Parathyroid adenoma (tissue), 2 donors: ENCODE measurements at regions not wholly inside any gene's neighbourhood (a gene's known extent, or its start where the extent isn't known, plus 50 kb on each side); places are given as distances from the start of the nearest gene placed in this dataset.

Experiments used
- H2AFZ ChIP-seq: fragments of 300-600 bp; sonication (generic); one replicate; pipeline ENCODE4 v1.7.0; 2017; ENCODE audit warnings: antibody characterized with exemption, mild to moderate bottlenecking
- H3K27ac ChIP-seq: fragments of 300-600 bp; sonication (generic); one replicate; pipeline ENCODE4 v1.7.0; 2017
- H3K27me3 ChIP-seq: fragments of 300-600 bp; sonication (generic); one replicate; pipeline ENCODE4 v1.7.0; 2017; ENCODE audit warnings: low read length; ENCODE audit not compliant: control insufficient read depth, insufficient read depth
- H3K36me3 ChIP-seq: fragments of 300-600 bp; sonication (generic); one replicate; pipeline ENCODE4 v1.7.0; 2017; ENCODE audit warnings: low read length; ENCODE audit not compliant: control insufficient read depth, insufficient read depth
- H3K4me1 ChIP-seq: fragments of 300-600 bp; sonication (generic); one replicate; pipeline ENCODE4 v1.7.0; 2017; ENCODE audit warnings: control low read depth
- H3K4me2 ChIP-seq: fragments of 300-600 bp; sonication (generic); one replicate; pipeline ENCODE4 v1.7.0; 2017; ENCODE audit warnings: low read length
- H3K4me3 ChIP-seq: fragments of 300-600 bp; sonication (generic); one replicate; pipeline ENCODE4 v1.7.0; 2017; ENCODE audit warnings: low read depth, low read length
- H3K79me2 ChIP-seq: fragments of 300-600 bp; sonication (generic); one replicate; pipeline ENCODE4 v1.7.0; 2017; ENCODE audit warnings: control low read depth
- H3K9ac ChIP-seq: fragments of 300-600 bp; sonication (generic); one replicate; pipeline ENCODE4 v1.7.0; 2017; ENCODE audit warnings: mild to moderate bottlenecking
- H3K9me3 ChIP-seq: fragments of 300-600 bp; sonication (generic); one replicate; pipeline ENCODE4 v1.7.0; 2017; ENCODE audit warnings: low read length; ENCODE audit not compliant: control insufficient read depth
- TF ChIP-seq, protein P1 (sequence below): fragments of 300-600 bp; sonication (generic); IDR thresholded peaks from one replicate; pipeline ENCODE4 v1.7.0; 2017; ENCODE audit warnings: antibody characterized with exemption, mild to moderate bottlenecking
- donor health status: primary hyperparathyroidism.

GRCh38 chr11:80417681-80418080 is 976.9 kb upstream of the TENM4 start:
- TF ChIP-seq, protein P1, sequence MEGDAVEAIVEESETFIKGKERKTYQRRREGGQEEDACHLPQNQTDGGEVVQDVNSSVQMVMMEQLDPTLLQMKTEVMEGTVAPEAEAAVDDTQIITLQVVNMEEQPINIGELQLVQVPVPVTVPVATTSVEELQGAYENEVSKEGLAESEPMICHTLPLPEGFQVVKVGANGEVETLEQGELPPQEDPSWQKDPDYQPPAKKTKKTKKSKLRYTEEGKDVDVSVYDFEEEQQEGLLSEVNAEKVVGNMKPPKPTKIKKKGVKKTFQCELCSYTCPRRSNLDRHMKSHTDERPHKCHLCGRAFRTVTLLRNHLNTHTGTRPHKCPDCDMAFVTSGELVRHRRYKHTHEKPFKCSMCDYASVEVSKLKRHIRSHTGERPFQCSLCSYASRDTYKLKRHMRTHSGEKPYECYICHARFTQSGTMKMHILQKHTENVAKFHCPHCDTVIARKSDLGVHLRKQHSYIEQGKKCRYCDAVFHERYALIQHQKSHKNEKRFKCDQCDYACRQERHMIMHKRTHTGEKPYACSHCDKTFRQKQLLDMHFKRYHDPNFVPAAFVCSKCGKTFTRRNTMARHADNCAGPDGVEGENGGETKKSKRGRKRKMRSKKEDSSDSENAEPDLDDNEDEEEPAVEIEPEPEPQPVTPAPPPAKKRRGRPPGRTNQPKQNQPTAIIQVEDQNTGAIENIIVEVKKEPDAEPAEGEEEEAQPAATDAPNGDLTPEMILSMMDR: no peak
- Histone ChIP-seq H3K4me1 (no peaks in the 10 kb centered on the region), H3K4me3 (no peak overlapping the region), H3K9me3 (no peaks in the 10 kb centered on the region), H3K36me3 (no peaks in the 10 kb centered on the region), H3K79me2 (no peaks in the 10 kb centered on the region), H3K4me2 (no peak overlapping the region), H3K27me3 (no peaks in the 10 kb centered on the region), H3K9ac (no peak overlapping the region), H2AFZ (no peak overlapping the region), H3K27ac (no peak overlapping the region)

GRCh38 chr11:80415580-80415979 is 974.8 kb upstream of the TENM4 start:
- no peaks in the 10 kb centered on the region for H3K27me3 ChIP-seq
- H3K9ac ChIP-seq: no peak overlapping the region
- H3K9me3 ChIP-seq: no peaks in the 10 kb centered on the region
- TF ChIP-seq, protein P1: no peak
- no peaks in the 10 kb centered on the region for H3K4me1 ChIP-seq
- H3K36me3 ChIP-seq: no peaks in the 10 kb centered on the region
- no peak overlapping the region for H3K4me3 ChIP-seq
- no peak overlapping the region for H2AFZ ChIP-seq
- no peak overlapping the region for H3K27ac ChIP-seq
- H3K4me2 ChIP-seq: no peak overlapping the region
- no peaks in the 10 kb centered on the region for H3K79me2 ChIP-seq

DNA sequence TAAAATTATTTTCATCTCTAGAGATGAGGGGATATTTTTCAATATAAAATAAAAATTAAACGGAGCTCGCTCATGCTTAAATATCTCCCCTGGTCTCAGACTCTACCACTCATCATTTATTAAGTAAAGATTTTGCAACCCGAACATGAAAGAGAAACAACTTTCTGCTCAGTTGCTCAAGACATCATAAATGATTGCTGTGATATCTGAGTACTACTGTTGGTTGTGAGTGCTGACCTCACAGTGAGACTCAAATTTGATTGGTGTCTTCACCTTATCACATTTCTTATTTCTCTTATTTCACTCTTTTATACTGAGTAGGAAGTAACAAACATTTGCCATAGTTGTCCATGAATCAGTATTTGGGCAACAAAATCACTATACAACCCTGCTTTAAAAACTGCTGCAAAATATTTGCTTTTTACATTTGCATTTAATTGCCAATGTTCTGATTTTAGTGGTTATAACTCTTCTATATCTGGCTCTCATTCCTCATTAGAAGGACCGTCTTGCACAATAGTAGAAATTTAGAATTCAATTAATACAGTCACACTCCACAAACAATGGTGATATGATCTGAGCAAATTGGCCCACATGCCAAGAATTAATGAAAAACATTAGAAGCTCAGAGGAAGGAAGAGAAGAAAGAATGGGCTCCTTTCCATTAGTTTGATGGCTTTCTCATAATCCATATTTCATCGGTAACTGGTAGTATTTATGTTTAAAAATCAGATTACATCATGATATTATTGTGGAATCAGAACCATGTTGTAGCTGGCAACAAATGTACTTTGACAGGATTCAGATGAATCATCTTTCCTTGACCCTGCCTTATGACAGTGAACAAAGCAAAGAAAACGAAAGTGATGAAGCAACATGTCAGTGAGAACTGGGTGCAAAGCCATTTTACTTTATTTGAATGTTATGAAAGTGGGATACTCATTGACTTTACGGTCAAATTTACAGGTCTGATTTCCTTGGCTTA is 973.6 kb upstream of the TENM4 start:
- H3K9me3 ChIP-seq: no peaks in the 10 kb centered on the region
- H3K27ac ChIP-seq: no peak overlapping the region
- no peaks in the 10 kb centered on the region for H3K36me3 ChIP-seq
- H3K79me2 ChIP-seq: no peaks in the 10 kb centered on the region
- no peak overlapping the region for H3K4me3 ChIP-seq
- H3K9ac ChIP-seq: no peak overlapping the region
- H2AFZ ChIP-seq: no peak overlapping the region
- H3K4me1 ChIP-seq: no peaks in the 10 kb centered on the region
- H3K4me2 ChIP-seq: no peak overlapping the region
- TF ChIP-seq, protein P1: no peak
- no peaks in the 10 kb centered on the region for H3K27me3 ChIP-seq

DNA sequence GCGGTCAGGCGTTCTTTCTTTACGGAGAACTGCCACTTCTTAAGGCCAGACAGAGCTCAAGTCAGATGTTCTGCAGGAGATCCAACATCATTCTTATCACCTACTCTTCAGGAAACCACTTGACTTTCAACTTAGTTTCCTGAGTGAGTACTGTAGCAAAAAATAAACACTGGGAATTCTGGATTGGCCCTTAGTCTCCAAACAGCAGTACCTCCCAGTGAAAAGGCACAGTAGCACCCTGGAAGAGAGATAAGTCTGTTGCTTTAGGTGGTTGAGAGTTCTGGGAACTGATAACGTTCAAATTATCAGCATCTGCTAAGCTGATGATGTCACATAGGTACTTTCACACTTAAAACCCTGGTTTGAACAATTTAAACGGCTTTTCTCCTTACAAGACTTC is 971.8 kb upstream of the TENM4 start:
- Histone ChIP-seq H3K36me3 (no peaks in the 10 kb centered on the region), H3K27me3 (no peaks in the 10 kb centered on the region), H3K79me2 (no peaks in the 10 kb centered on the region), H3K27ac (no peak overlapping the region), H2AFZ (no peak overlapping the region), H3K4me3 (no peak overlapping the region), H3K9ac (no peak overlapping the region), H3K4me1 (no peaks in the 10 kb centered on the region), H3K4me2 (no peak overlapping the region), H3K9me3 (no peaks in the 10 kb centered on the region)
- TF ChIP-seq, protein P1: no peak

- Histone ChIP-seq H3K36me3 (no peaks in the 10 kb centered on the region), H3K9ac (no peak overlapping the region), H3K9me3 (no peaks in the 10 kb centered on the region), H3K4me2 (no peak overlapping the region), H3K79me2 (no peaks in the 10 kb centered on the region), H3K27ac (no peak overlapping the region), H3K4me1 (no peaks in the 10 kb centered on the region), H2AFZ (no peak overlapping the region), H3K27me3 (no peaks in the 10 kb centered on the region), H3K4me3 (no peak overlapping the region)
- TF ChIP-seq, protein P1: no peak
Measured at GRCh38 chr11:80393210-80393609, 952.4 kb upstream of the TENM4 start.
